ENCODE measurements at regions not wholly inside any gene's neighbourhood (a gene's known extent, or its start where the extent isn't known, plus 50 kb on each side); places are given as distances from the start of the nearest gene placed in this dataset.

GRCh38 chr1:217018648-217019047 lies 295.4 kb upstream of the ESRRG start:
- no peak for TF ChIP-seq CTCF (IDR thresholded peaks at IDR 0.05; ENCODE audit: low read depth, low read length, poor library complexity, severe bottlenecking)
- no peak for TF ChIP-seq EZH2phosphoT487 (IDR thresholded peaks at IDR 0.05; ENCODE audit: borderline replicate concordance, low read length)

Data from DOHH2 (cell line).